ENCODE measurements at regions not wholly inside any gene's neighbourhood (a gene's known extent, or its start where the extent isn't known, plus 50 kb on each side); places are given as distances from the start of the nearest gene placed in this dataset.

DNA sequence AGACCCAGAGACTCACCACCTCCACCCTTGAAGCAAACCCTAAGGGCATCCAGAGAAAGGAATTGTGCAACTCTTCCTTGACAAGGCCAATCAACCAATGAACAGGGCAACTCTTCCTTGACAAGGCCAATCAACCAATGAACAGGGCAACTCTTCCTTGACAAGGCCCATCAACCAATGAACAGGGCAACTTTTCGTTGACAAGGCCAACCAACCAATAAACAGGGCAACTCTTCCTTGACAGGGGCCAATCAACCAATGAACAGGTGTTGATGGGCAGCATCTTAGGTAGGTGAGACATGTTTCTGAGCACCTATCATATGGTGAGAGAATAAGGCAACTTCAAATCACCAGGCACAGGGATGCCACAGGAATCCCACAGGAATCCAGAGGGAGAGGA is 181.5 kb upstream of the RNF32 start:
- H3K4me3 ChIP-seq (ENCODE audit: low read depth, low read length): no peak overlapping the region
- TF ChIP-seq, protein P1, sequence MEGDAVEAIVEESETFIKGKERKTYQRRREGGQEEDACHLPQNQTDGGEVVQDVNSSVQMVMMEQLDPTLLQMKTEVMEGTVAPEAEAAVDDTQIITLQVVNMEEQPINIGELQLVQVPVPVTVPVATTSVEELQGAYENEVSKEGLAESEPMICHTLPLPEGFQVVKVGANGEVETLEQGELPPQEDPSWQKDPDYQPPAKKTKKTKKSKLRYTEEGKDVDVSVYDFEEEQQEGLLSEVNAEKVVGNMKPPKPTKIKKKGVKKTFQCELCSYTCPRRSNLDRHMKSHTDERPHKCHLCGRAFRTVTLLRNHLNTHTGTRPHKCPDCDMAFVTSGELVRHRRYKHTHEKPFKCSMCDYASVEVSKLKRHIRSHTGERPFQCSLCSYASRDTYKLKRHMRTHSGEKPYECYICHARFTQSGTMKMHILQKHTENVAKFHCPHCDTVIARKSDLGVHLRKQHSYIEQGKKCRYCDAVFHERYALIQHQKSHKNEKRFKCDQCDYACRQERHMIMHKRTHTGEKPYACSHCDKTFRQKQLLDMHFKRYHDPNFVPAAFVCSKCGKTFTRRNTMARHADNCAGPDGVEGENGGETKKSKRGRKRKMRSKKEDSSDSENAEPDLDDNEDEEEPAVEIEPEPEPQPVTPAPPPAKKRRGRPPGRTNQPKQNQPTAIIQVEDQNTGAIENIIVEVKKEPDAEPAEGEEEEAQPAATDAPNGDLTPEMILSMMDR (IDR thresholded peaks at IDR 0.05; ENCODE audit: insufficient read depth, low read depth, low read length): no peak
- no peak for DNase-seq (ENCODE audit: low read depth)

DNA sequence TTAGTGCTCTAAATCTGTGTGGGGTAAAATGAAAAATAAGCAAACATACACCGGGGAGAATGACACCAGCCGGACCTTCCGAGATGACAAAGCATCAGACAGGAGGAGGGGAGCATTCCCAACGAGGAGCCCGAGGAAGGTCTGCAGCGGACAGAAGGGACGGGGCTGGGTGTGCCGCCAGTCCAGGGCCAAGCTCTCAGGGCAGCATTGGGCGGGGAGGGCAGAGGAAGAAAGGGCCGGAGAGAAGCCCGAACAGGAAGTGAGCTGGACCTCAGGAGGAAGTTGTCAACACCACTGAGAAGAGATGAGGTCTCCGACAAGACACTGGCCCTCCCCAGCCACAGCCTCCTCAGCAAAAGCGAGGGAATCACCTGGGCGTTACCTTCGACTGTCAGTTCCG is 182.6 kb upstream of the RNF32 start:
- no peak overlapping the region for H3K4me3 ChIP-seq (ENCODE audit: low read depth, low read length)
- no peak for DNase-seq (ENCODE audit: low read depth)
- TF ChIP-seq, protein P1 (IDR thresholded peaks at IDR 0.05; ENCODE audit: insufficient read depth, low read depth, low read length): no peak

DNA sequence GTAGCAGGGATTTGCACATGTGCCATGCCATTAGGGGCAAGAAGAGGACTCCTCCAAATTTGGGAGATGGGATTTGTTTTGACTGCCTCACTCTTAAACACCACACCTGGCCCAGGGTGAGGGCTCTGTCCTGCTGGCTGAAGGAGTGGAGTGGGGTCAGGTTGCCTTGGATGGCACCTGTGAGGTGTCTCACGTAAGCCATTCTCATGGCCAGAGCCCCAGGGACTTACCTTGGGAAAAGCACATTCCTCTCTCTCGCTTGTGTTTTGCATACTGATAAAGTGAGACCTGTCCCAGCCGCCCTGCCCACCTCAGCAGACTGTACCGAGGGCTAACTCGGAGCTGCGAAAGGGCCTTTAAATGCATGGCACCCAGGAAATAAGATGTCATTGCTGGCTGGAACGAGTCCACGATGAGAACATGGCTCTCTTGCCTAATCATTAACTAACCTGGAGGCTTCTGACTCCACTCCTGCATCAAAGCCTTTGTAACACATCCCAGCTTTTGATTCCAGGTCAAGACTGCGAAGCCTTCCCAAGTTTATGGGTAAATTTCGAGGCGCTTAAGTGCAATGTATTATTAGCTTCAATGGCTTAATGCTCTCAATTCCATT is 184.0 kb upstream of the RNF32 start:
- no peak overlapping the region for H3K4me3 ChIP-seq (ENCODE audit: low read depth, low read length)
- TF ChIP-seq, protein P1 (IDR thresholded peaks at IDR 0.05; ENCODE audit: insufficient read depth, low read depth, low read length): no peak
- no peak for DNase-seq (ENCODE audit: low read depth)

DNA sequence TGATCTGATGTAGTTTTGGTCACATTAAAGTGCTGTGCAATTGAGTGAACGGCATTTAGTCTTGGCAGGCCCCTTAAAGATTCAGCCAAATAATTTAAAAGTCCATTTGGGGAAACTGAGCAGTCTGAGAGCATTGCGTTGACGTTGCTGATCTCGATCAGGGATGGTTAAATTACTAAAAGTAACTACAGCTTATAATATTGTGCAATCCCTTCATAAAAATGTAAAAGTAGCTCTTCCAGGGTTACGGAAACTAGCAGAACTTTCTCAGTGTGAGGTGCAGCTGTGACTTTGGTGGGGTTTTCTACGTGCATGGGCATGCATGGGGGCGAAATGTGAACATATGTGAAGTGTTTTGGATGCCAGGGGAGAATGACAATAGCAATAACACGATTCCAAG is 184.5 kb upstream of the RNF32 start:
- DNase-seq (ENCODE audit: low read depth): no peak
- no peak overlapping the region for H3K4me3 ChIP-seq (ENCODE audit: low read depth, low read length)
- TF ChIP-seq, protein P1 (IDR thresholded peaks at IDR 0.05; ENCODE audit: insufficient read depth, low read depth, low read length): no peak

DNA sequence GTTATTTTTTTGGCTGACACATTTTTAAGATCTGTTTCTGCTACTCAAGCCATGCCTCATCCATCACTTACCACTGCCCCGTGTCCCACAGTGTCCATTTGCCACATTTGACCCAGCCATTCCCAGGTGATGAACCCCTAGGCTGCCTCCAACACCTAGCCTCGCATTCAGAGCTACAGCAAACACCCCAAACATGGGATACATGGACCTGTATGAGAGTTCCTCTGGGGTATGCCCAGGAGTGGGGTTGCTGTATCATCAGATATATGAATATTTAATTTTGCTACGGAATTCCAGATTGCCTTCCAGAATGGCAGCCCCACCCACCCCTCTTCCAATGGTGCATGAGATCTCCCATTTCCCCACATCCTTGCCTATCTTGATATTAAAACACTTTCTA is 190.1 kb upstream of the RNF32 start:
- TF ChIP-seq, protein P1 (IDR thresholded peaks at IDR 0.05; ENCODE audit: insufficient read depth, low read depth, low read length): no peak
- no peak for DNase-seq (ENCODE audit: low read depth)
- no peak overlapping the region for H3K4me3 ChIP-seq (ENCODE audit: low read depth, low read length)

DNA sequence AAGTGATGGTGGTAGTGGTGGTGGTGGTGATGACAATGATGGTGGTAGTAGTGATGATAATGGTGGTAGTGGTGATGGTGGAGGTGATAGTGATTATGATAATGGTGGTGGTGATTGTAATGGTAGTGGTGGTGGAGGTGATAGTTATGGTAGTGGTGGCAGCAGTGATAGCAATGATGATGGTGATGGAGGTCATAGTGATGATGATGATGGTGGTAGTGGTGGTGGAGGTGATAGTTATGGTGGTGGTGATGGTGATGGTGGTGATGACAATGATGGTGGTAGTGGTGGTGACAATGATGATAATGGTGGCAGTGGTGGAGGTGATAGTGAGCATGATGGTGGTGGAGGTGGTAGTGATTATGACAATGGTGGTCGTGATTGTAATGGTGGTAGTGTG is 191.7 kb upstream of the RNF32 start:
- TF ChIP-seq, protein P1 (IDR thresholded peaks at IDR 0.05; ENCODE audit: insufficient read depth, low read depth, low read length): no peak
- DNase-seq (ENCODE audit: low read depth): no peak
- H3K4me3 ChIP-seq (ENCODE audit: low read depth, low read length): no peak overlapping the region

DNA sequence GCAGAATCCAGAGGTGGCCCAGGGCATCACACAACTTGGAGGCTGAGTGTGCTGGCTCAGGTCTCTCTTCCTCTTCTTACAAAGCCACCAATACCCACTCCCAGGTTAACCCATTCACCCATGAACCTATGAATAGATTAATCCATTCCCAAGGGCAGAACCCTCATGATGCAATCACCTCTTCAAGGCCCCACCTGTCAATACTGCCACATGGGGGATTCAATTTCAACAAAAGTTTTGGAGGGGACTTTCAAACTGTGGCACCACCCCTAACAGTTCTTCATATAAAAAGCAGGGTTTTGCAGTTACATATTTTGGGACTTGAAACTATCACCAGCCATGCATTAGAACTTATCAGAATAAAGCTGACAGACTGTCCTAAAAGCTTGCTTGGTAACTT is 193.6 kb upstream of the RNF32 start:
- no peak for DNase-seq (ENCODE audit: low read depth)
- TF ChIP-seq, protein P1 (IDR thresholded peaks at IDR 0.05; ENCODE audit: insufficient read depth, low read depth, low read length): no peak

More for the DNA sequence above, 193.6 kb upstream of the RNF32 start:
- H3K4me3 ChIP-seq (ENCODE audit: low read depth, low read length): no peak overlapping the region
